GM11168 (cell line): ENCODE measurements at regions not wholly inside any gene's neighbourhood (a gene's known extent, or its start where the extent isn't known, plus 50 kb on each side); places are given as distances from the start of the nearest gene placed in this dataset.

ENCODE experiments used
- in situ Hi-C: fragments of 300-500 bp; cut with MboI; formaldehyde crosslinking; loops from one replicate; pipeline ENCODE4 v1.12.0; 2022; ENCODE audit warnings: low sequenced_read_pairs; ENCODE audit not compliant: unreplicated experiment

- in situ Hi-C loops, result no loop called here
Observed at GRCh38 chr10:120400601-120401000, 56.4 kb upstream of the PLPP4 start.

- in situ Hi-C loops, result no loop called here
Observed at GRCh38 chr10:120402147-120402766, 54.8 kb upstream of the PLPP4 start.

- in situ Hi-C loops, result no loop called here
Observed at GRCh38 chr10:120403109-120403508, 53.9 kb upstream of the PLPP4 start.

GRCh38 chr10:120406376-120406775, 50.7 kb upstream of the PLPP4 start:
- in situ Hi-C loops, result no loop called here
